NCI-H1694 (cell line): ENCODE measurements at regions not wholly inside any gene's neighbourhood (a gene's known extent, or its start where the extent isn't known, plus 50 kb on each side); places are given as distances from the start of the nearest gene placed in this dataset.

Experiments used
- DNase-seq: peaks from one replicate; lab custom pipeline; 2025; lab: John Stamatoyannopoulos, UW

- no peak for DNase-seq
Measured at GRCh38 chr2:59012971-59013370, 771.8 kb upstream of the FANCL start.

GRCh38 chr2:59012234-59012633 is 771.1 kb upstream of the FANCL start:
- DNase-seq = no peak

- DNase-seq = no peak
Measured at GRCh38 chr2:59008950-59009349, 767.8 kb upstream of the FANCL start.

- no peak for DNase-seq
Measured at GRCh38 chr2:59005836-59006615, 764.9 kb upstream of the FANCL start.

GRCh38 chr2:59004621-59005020 is 763.5 kb upstream of the FANCL start:
- no peak for DNase-seq

- DNase-seq = no peak
Measured at GRCh38 chr2:59000796-59001195, 759.7 kb upstream of the FANCL start.

GRCh38 chr2:58992062-58992706 is 751.1 kb upstream of the FANCL start:
- DNase-seq = no peak

GRCh38 chr2:58991357-58991756 is 750.2 kb upstream of the FANCL start:
- DNase-seq = no peak

GRCh38 chr2:58985541-58985940 is 744.4 kb upstream of the FANCL start:
- DNase-seq = no peak

- no peak for DNase-seq
Measured at GRCh38 chr2:58984731-58985130, 743.6 kb upstream of the FANCL start.

GRCh38 chr2:58983111-58983510 is 742.0 kb upstream of the FANCL start:
- DNase-seq = no peak

GRCh38 chr2:58981237-58981636 is 740.1 kb upstream of the FANCL start:
- no peak for DNase-seq

- DNase-seq = peak; percentile 17
Measured at GRCh38 chr2:58976375-58977071, 735.4 kb upstream of the FANCL start.

- no peak for DNase-seq
Measured at GRCh38 chr2:58974881-58975280, 733.8 kb upstream of the FANCL start.

- DNase-seq = no peak
Measured at GRCh38 chr2:58974426-58974825, 733.3 kb upstream of the FANCL start.

- no peak for DNase-seq
Measured at GRCh38 chr2:58973811-58974281, 732.7 kb upstream of the FANCL start.

GRCh38 chr2:58972737-58973136 is 731.6 kb upstream of the FANCL start:
- DNase-seq = no peak

GRCh38 chr2:58971511-58972360 is 730.6 kb upstream of the FANCL start:
- no peak for DNase-seq

- no peak for DNase-seq
Measured at GRCh38 chr2:58970365-58970764, 729.2 kb upstream of the FANCL start.

- no peak for DNase-seq
Measured at GRCh38 chr2:58968885-58969284, 727.8 kb upstream of the FANCL start.

- no peak for DNase-seq
Measured at GRCh38 chr2:58967736-58968135, 726.6 kb upstream of the FANCL start.

- DNase-seq = peak; percentile 25
Measured at GRCh38 chr2:58965602-58966001, 724.5 kb upstream of the FANCL start.
